Omental fat pad (tissue), 3 donors: ENCODE measurements at regions not wholly inside any gene's neighbourhood (a gene's known extent, or its start where the extent isn't known, plus 50 kb on each side); places are given as distances from the start of the nearest gene placed in this dataset.

Experiments
- ATAC-seq: fragments of 150-250 bp; one replicate; pipeline ENCODE4 v1.9.1; 2016; ENCODE audit warnings: mild to moderate bottlenecking, moderate library complexity; ENCODE audit not compliant: low FRiP score
- DNase-seq: peaks from one replicate; pipeline ENCODE4 v3.0.0-alpha.2; 2019; ENCODE audit warnings: low spot score
- CTCF ChIP-seq, 3 donors: fragments of 450-650 bp; IDR thresholded peaks; one replicate each; pipeline ENCODE4 v1.5.1; 2016 to 2017; ENCODE audit warnings: antibody characterized with exemption in 3 of 3, mild to moderate bottlenecking in 3 of 3, moderate library complexity in 2 of 3

GRCh38 chr18:22486667-22487066, 69.0 kb upstream of the CTAGE1 start:
- no peak for ATAC-seq
- TF ChIP-seq CTCF (IDR thresholded peaks at IDR 0.05), result no peak
- no peak for DNase-seq

- DNase-seq, result no peak
- TF ChIP-seq CTCF (IDR thresholded peaks at IDR 0.05), result no peak
- no peak for ATAC-seq
Measured at GRCh38 chr18:22488554-22488953, 70.8 kb upstream of the CTAGE1 start.

- no peak for TF ChIP-seq CTCF (IDR thresholded peaks at IDR 0.05)
- no peak for ATAC-seq
- no peak for DNase-seq
Measured at GRCh38 chr18:22489704-22490103, 72.0 kb upstream of the CTAGE1 start.

GRCh38 chr18:22490429-22490846, 72.7 kb upstream of the CTAGE1 start:
- ATAC-seq, result no peak
- TF ChIP-seq CTCF (IDR thresholded peaks at IDR 0.05), result no peak
- DNase-seq, result no peak

GRCh38 chr18:22493255-22493654, 75.5 kb upstream of the CTAGE1 start:
- TF ChIP-seq CTCF (IDR thresholded peaks at IDR 0.05), result no peak
- no peak for ATAC-seq
- no peak for DNase-seq

- no peak for ATAC-seq
Measured at GRCh38 chr18:22493940-22494339, 76.2 kb upstream of the CTAGE1 start.

More at GRCh38 chr18:22493940-22494339, 76.2 kb upstream of the CTAGE1 start:
- TF ChIP-seq CTCF (IDR thresholded peaks at IDR 0.05), result no peak
- DNase-seq, result no peak
